ENCODE measurements at regions not wholly inside any gene's neighbourhood (a gene's known extent, or its start where the extent isn't known, plus 50 kb on each side); places are given as distances from the start of the nearest gene placed in this dataset.

DNA sequence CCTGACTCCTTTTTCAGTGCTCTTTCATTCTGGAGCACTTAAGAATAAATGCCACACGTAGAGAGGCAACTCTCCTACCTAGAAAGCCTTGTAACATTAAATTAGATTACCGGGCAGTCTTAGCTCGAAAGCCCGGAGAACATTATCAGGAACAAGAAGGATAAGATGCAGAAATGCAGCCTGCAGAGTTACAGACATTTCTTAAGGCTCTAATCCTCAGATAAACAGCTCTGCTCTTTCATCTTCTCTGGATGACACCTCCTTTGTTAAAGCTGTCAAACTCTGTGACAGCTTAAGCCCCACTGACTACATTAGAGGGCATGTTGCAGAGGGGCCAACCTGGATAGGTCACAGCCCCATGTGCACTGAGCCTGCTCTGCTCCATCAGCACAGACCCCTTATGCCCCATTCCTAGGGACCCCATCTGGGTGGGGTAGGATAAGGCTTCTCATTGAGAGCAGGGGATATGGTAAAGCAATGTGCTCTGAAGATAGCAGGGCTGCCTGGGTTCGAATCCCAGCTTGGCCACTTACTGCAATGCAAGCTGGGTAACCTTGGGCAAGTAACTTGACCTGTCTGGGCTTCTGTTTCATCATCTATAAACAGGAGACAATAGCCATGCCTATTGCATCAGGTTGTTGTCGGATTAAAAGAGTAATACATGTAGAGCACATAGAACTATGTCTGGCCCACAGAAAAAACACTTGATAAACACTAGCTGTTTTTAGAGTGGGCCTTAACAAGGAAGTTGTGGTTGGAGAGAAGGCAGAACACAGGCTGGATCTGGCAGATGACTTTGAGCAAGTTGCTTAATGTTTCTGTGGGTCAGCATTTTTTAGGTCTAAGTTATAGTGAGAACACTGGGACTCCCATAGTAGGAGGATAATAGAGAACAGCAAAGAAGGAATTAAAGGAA lies 111.4 kb downstream of the THNSL2 start:
- 48 to 61% (median 58%) methylated on average over 6 of the region's 6 CpGs for WGBS, 3 donors
- no peak overlapping the region for H3K27ac ChIP-seq

DNA sequence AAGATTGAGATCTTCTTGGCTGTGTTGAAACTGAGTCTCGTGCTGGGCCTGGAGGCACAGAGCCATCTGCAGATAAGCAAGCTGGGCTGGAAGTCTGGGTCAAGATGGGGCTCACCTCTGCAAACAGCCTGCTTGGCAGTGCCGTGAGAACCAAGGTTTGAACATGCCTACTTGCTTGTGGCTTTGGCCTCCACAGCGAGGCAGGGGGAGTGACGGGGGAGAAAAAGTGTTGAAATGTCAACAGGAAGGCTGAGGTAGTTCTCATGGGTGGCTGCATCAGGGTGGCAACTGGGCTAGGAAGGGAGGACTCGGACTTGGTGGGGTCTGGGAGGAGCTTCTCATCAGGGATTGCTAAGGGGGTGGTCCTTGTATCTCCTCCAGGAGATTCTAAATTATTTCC lies 99.7 kb downstream of the THNSL2 start:
- no peak for DNase-seq
- TF ChIP-seq EP300 (IDR thresholded peaks at IDR 0.05), result no peak
- TF ChIP-seq, protein P1, sequence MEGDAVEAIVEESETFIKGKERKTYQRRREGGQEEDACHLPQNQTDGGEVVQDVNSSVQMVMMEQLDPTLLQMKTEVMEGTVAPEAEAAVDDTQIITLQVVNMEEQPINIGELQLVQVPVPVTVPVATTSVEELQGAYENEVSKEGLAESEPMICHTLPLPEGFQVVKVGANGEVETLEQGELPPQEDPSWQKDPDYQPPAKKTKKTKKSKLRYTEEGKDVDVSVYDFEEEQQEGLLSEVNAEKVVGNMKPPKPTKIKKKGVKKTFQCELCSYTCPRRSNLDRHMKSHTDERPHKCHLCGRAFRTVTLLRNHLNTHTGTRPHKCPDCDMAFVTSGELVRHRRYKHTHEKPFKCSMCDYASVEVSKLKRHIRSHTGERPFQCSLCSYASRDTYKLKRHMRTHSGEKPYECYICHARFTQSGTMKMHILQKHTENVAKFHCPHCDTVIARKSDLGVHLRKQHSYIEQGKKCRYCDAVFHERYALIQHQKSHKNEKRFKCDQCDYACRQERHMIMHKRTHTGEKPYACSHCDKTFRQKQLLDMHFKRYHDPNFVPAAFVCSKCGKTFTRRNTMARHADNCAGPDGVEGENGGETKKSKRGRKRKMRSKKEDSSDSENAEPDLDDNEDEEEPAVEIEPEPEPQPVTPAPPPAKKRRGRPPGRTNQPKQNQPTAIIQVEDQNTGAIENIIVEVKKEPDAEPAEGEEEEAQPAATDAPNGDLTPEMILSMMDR (IDR thresholded peaks at IDR 0.05), result no peak
- no peak for TF ChIP-seq POLR2A (IDR thresholded peaks at IDR 0.05)
- WGBS, 3 donors, result 74 to 78% (median 78%) methylated on average over 5 of the region's 5 CpGs
- no peak overlapping the region for H3K4me3 ChIP-seq
- H3K36me3 ChIP-seq, result no peaks in the 10 kb centered on the region
- no peak overlapping the region for H3K27ac ChIP-seq
- H3K27me3 ChIP-seq, result no peaks in the 10 kb centered on the region
- intact Hi-C loops (cut with DNase I), result no loop called here
- no peaks in the 10 kb centered on the region for H3K9me3 ChIP-seq
- H3K4me1 ChIP-seq (ENCODE audit: insufficient read depth), result no peaks in the 10 kb centered on the region

More for the DNA sequence above, 111.4 kb downstream of the THNSL2 start:
- no peaks in the 10 kb centered on the region for H3K36me3 ChIP-seq
- TF ChIP-seq, protein P1 (IDR thresholded peaks at IDR 0.05), result no peak
- TF ChIP-seq POLR2A (IDR thresholded peaks at IDR 0.05) (no peak), EP300 (IDR thresholded peaks at IDR 0.05) (no peak)
- H3K9me3 ChIP-seq, result no peaks in the 10 kb centered on the region
- DNase-seq, result no peak
- H3K4me1 ChIP-seq (ENCODE audit: insufficient read depth), result no peaks in the 10 kb centered on the region
- H3K27me3 ChIP-seq, result no peaks in the 10 kb centered on the region
- no peak overlapping the region for H3K4me3 ChIP-seq
- intact Hi-C loops (cut with DNase I), result no loop called here

GRCh38 chr2:88265352-88266303 lies 95.5 kb downstream of the THNSL2 start:
- H3K9me3 ChIP-seq, result no peaks in the 10 kb centered on the region
- H3K27me3 ChIP-seq, result no peaks in the 10 kb centered on the region
- intact Hi-C loops (cut with DNase I), result no loop called here
- WGBS, 3 donors, result 52 to 66% (median 53%) methylated on average over 8 of the region's 8 CpGs
- no peaks in the 10 kb centered on the region for H3K4me1 ChIP-seq (ENCODE audit: insufficient read depth)
- H3K36me3 ChIP-seq, result no peaks in the 10 kb centered on the region
- no peak overlapping the region for H3K27ac ChIP-seq
- TF ChIP-seq, protein P1 (IDR thresholded peaks at IDR 0.05), result no peak
- no peak for TF ChIP-seq EP300 (IDR thresholded peaks at IDR 0.05)
- no peak for TF ChIP-seq POLR2A (IDR thresholded peaks at IDR 0.05)
- no peak for DNase-seq
- no peak overlapping the region for H3K4me3 ChIP-seq

GRCh38 chr2:88263861-88264260 lies 93.7 kb downstream of the THNSL2 start:
- H3K4me3 ChIP-seq, result no peak overlapping the region
- H3K4me1 ChIP-seq (ENCODE audit: insufficient read depth), result no peaks in the 10 kb centered on the region
- no peak overlapping the region for H3K27ac ChIP-seq
- no peaks in the 10 kb centered on the region for H3K36me3 ChIP-seq
- TF ChIP-seq, protein P1 (IDR thresholded peaks at IDR 0.05), result no peak
- TF ChIP-seq EP300 (IDR thresholded peaks at IDR 0.05) (no peak), POLR2A (IDR thresholded peaks at IDR 0.05) (no peak)
- WGBS, 3 donors, result 82 to 88% (median 84%) methylated on average over 5 of the region's 5 CpGs
- intact Hi-C loops (cut with DNase I), result no loop called here
- no peaks in the 10 kb centered on the region for H3K9me3 ChIP-seq
- no peak for DNase-seq
- no peaks in the 10 kb centered on the region for H3K27me3 ChIP-seq

All from ovary (tissue), 7 donors.